Suppressor macrophage treated with lipopolysaccharide for 4 hours (primary cell): ENCODE measurements at regions not wholly inside any gene's neighbourhood (a gene's known extent, or its start where the extent isn't known, plus 50 kb on each side); places are given as distances from the start of the nearest gene placed in this dataset.
"Not testable (repeated sequence)": the region's sequence is repeated elsewhere in the genome, so short reads cannot be mapped to it uniquely, and the experiment has no call there.

Experiments
- DNase-seq: peaks from one replicate; pipeline ENCODE4 v3.0.0-alpha.2; 2020

DNA sequence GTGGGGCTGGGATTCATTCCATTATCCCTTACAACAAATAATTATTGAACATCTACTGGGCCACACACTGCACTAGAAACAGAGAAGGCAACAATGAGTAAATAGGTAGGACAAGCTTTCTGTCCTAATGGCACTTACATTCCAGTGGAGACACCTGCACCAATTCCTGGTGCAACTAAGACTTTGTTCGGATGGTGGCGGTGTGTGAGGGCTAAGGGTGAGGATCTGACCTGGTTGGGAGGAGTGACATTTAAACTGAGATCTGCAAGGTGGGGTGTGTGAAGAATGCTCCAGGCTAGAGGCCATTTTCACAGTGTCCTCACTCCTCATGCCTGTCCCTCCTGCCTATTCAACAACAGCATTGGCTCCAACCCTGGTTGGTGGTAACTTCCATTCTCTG lies 510.0 kb downstream of the XYLT1 start:
- DNase-seq: no peak

DNA sequence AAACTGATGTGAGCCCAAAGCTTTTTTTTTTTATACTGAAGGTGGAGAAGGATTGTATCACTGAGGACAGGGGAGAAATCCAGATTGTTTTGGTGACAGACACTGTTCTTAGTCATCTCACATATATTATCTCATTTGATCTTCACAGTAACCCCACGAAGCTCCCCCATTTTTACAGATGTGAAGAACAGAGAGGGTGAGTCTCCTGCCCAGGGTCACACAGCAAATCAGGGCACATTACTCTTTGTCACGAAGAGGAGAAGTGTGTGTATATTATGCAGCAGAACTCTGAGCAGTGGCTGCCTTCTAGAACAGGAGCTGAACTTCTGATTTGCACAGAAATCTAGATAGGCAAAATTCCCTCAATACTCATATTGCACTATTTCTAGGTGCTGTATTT lies 504.3 kb downstream of the XYLT1 start:
- DNase-seq: no peak

GRCh38 chr16:16971042-16971441 lies 499.7 kb downstream of the XYLT1 start:
- no peak for DNase-seq

DNA sequence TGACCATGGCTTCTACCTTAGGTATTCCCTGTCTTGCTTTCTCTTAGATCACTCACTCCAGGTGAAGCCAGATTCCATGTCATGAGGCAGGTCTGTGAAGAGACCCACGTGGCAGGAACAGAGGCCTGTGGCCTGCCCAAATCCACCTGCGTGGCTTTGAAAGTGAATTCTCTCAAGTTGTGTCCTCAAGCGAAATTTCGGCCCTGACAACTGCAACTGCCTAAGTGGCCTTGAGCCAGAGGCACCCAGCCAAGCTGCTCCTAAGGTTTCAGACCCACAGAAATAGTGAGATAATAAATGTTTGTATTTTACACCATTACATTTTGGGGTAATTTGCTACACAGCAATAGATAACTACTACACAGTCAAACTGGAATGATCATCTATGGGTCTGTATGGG lies 497.9 kb downstream of the XYLT1 start:
- no peak for DNase-seq

DNA sequence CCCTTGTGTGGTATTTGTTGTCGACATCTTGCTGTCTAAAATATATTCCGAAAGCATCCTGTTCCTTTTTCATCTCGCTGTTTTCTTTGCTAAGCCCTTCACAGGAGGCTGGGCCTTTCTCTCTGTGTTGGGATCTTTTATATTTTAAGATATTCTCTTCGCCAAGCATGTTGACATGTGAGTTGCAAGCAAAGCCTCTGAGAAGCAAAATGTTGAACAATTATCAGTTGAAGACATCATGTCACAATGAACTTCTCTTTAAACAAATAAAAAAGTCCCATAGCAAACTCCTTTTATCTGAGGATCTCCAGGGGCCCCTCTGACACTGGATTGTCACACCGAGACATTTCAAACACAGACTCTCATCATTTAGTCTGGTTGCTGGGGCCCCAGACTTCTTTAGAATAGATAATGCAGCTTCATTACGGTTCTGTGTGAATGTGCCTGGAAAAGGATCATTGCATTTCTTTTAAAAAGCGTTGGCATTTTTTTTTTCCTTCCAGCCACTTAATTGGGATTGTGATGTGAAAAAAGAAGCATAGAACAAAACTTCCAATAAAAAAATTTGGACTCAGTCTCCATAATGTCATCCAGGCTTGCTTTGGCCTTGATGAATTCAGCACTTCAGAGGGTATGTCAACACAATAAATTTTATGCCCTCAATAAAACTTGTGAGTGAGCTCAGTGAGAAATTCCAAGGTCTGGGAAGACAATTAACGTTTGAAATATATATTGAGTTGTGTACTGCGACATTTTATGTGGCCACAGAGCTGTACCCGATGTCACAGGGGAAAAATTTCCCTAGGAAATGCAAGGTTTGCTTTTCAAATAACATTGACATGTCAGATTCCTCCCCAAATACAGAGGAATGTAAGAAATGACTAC lies 496.8 kb downstream of the XYLT1 start:
- no peak for DNase-seq

GRCh38 chr16:16982614-16983013 lies 488.1 kb downstream of the XYLT1 start:
- no peak for DNase-seq

GRCh38 chr16:16983582-16983981 lies 487.2 kb downstream of the XYLT1 start:
- no peak for DNase-seq

GRCh38 chr16:16984091-16984490 lies 486.7 kb downstream of the XYLT1 start:
- DNase-seq: not testable (repeated sequence)

GRCh38 chr16:16985707-16986106 lies 485.1 kb downstream of the XYLT1 start:
- no peak for DNase-seq

GRCh38 chr16:16988963-16989362 lies 481.8 kb downstream of the XYLT1 start:
- no peak for DNase-seq

DNA sequence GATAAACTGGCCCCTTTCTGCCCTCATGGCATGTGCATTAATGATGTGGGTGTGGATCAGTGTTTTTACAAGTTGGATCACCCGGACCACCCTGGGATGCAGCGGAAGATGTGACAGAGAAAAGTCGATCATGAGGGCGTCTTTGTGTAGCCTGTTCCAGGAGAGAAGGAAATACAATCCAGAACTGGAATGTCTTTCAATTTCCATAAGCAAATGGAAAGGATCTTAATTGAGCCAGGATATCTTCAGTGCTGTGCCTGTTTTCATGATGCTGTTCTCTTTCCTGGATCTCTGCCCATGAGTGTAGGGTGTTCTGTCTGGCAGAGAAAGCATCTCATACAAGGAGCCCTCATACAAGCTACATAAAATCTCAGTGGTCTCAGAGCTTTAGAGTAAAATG lies 481.4 kb downstream of the XYLT1 start:
- DNase-seq: no peak

GRCh38 chr16:16991711-16992110 lies 479.0 kb downstream of the XYLT1 start:
- DNase-seq: no peak

GRCh38 chr16:16992975-16993765 lies 477.6 kb downstream of the XYLT1 start:
- peak; percentile 10 for DNase-seq

DNA sequence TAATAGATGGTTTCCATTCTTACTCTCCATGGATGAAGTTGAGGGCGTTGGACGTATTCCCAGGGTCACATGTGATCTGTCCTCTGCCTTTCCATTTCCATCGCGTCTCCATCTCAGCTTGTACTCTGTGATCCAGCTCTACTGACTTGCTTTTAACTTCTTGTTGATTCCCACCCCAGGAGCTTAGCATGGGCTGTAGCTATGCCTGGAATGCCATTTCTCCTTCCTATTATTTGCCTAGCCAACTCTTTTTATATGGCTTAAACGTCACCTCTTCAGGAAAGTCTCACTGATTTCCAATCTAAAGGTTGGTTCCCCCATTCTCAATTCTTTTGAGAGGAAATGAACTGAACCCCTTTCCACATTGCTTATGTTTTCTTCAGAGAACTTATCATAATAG lies 475.9 kb downstream of the XYLT1 start:
- DNase-seq: no peak

DNA sequence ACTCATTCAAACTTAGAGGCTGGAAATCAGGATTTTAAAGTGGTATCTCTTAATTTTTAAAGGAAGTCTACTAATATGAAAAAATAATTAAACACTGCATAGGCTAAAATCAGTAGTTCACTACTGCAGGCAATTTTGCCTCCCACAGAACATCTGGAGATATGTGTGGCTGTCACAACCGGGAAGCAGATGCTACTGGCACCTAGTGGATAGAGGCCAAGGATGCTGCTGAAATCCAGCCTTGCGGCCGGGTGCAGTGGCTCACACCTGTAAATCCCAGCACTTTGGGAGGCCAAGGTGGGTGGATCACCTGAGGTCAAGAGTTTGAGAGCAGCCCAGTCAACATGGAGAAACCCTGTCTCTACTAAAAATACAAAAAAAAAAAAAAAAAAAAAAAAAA lies 473.9 kb downstream of the XYLT1 start:
- DNase-seq: no peak

DNA sequence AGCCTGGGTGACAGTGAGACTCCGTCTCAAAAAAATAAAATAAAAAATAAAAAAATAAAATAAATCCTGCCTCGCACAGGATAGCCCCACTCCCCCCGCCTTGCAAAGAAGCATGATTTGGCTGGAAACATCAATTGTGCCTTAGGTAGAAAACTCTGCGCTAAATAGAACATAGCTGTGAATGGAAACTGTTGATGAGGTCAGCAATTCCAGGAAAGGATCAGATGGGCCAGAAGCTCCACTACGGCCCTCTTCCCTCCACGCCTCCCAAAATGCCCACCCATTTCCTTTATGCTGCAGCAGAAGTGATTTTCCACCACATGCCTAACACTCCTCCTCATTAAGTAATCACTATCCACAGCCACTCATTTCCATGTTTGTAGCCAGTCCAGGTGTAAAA lies 473.4 kb downstream of the XYLT1 start:
- DNase-seq: no peak

- no peak for DNase-seq
Measured at GRCh38 chr16:17001471-17001870, 469.3 kb downstream of the XYLT1 start.

GRCh38 chr16:17002565-17002964 lies 468.2 kb downstream of the XYLT1 start:
- peak; percentile 9 for DNase-seq

- DNase-seq: not testable (repeated sequence)
Measured at GRCh38 chr16:17005963-17006362, 464.8 kb downstream of the XYLT1 start.

GRCh38 chr16:17011712-17012111 lies 459.0 kb downstream of the XYLT1 start:
- no peak for DNase-seq

- DNase-seq: no peak
Measured at GRCh38 chr16:17013038-17013437, 457.7 kb downstream of the XYLT1 start.

DNA sequence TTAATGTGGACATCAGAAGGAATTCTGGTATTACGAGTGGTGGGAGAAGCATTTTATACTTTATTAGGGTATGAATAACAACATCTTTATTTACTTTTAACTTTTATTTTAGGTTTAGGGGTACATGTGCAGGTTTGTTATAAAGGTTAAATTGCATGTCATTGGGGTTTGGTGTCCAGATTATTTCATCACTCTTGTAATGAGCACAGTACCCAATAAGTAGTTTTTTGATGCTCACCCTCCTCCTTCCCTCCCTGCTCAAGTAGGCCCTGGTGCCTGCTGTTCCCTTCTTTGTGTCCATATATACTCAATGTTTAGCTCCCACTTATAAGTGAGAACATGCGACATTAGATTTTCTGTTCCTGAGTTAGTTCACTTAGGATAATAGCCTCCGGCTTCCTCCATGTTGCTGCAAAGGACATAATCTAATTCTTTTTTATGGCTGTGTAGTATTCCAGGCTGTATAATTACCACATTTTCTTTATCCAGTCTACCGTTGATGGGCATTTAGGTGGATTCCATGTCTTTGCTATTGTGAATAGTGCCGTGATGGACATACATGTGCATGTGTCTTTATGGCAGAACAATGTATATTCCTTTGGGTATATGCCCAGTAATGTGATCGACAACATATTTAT lies 456.2 kb downstream of the XYLT1 start:
- no peak for DNase-seq

GRCh38 chr16:17015702-17016101 lies 455.1 kb downstream of the XYLT1 start:
- DNase-seq: no peak

DNA sequence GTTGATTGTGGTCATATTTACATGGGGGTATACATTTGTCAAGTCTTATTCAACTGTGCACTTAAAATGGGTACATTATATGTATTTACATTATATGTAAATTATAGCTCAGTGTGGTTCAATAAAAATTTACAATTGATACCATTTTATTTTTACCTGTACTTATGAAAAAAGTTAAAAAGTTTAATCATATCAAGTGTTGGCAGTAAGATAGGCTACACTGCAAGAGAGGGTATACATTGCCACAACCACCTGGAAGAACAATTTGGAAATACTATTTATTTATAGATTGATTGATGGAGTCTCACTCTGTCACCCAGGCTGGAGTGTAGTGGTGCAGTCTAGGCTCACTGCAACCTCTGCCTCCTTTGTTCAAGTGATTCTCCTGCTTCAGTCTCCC lies 453.3 kb downstream of the XYLT1 start:
- no peak for DNase-seq
